ENCODE measurements at regions not wholly inside any gene's neighbourhood (a gene's known extent, or its start where the extent isn't known, plus 50 kb on each side); places are given as distances from the start of the nearest gene placed in this dataset.
A peak's percentile ranks its signal among the peaks of the same experiment; 100 is the strongest.

GRCh38 chr4:43782391-43782790 is 666.2 kb downstream of the KCTD8 start:
- no peak overlapping the region for H3K9ac ChIP-seq (ENCODE audit: low read length)
- H3K9me2 ChIP-seq (replicated peaks; ENCODE audit: insufficient read depth, low read length), result no peaks in the 10 kb centered on the region
- H3K4me3 ChIP-seq (ENCODE audit: insufficient read depth, low read length, poor library complexity, severe bottlenecking), result no peak overlapping the region
- no peak overlapping the region for H3K4me2 ChIP-seq (ENCODE audit: low read depth, low read length, poor library complexity, severe bottlenecking)
- H3K27me3 ChIP-seq (ENCODE audit: low read length), result no peaks in the 10 kb centered on the region
- H3K36me3 ChIP-seq (ENCODE audit: low read length), result no peaks in the 10 kb centered on the region
- no peaks in the 10 kb centered on the region for H3K79me2 ChIP-seq (ENCODE audit: insufficient read depth, low read length)
- H2AFZ ChIP-seq (ENCODE audit: low read depth, low read length, severe bottlenecking), result no peak overlapping the region
- no peaks in the 10 kb centered on the region for H3K9me3 ChIP-seq (ENCODE audit: insufficient read depth, low read length)
- H3K27ac ChIP-seq (ENCODE audit: low read depth, low read length), result no peak overlapping the region
- no peaks in the 10 kb centered on the region for H3F3A ChIP-seq (ENCODE audit: insufficient read depth)
- peak; percentile 11 for TF ChIP-seq CTCF (IDR thresholded peaks at IDR 0.05; ENCODE audit: insufficient read depth, low read length, poor library complexity, severe bottlenecking)
- TF ChIP-seq EZH2phosphoT487 (conservative IDR thresholded peaks at IDR 0.05; ENCODE audit: low read length), result no peak
- H4K20me1 ChIP-seq (ENCODE audit: low read depth, low read length), result no peaks in the 10 kb centered on the region

- Histone ChIP-seq H3K27me3 (ENCODE audit: low read length) (no peaks in the 10 kb centered on the region), H3K9me2 (replicated peaks; ENCODE audit: insufficient read depth, low read length) (no peaks in the 10 kb centered on the region), H2AFZ (ENCODE audit: low read depth, low read length, severe bottlenecking) (no peak overlapping the region)
Measured at GRCh38 chr4:43816116-43816515, 632.5 kb downstream of the KCTD8 start.

GRCh38 chr4:43822621-43823020 is 626.0 kb downstream of the KCTD8 start:
- no peaks in the 10 kb centered on the region for H3K27me3 ChIP-seq (ENCODE audit: low read length)
- no peaks in the 10 kb centered on the region for H4K20me1 ChIP-seq (ENCODE audit: low read depth, low read length)
- no peaks in the 10 kb centered on the region for H3K79me2 ChIP-seq (ENCODE audit: insufficient read depth, low read length)
- H3K9ac ChIP-seq (ENCODE audit: low read length), result no peak overlapping the region
- H3K9me2 ChIP-seq (replicated peaks; ENCODE audit: insufficient read depth, low read length), result no peaks in the 10 kb centered on the region
- no peak overlapping the region for H3K27ac ChIP-seq (ENCODE audit: low read depth, low read length)
- TF ChIP-seq EZH2phosphoT487 (conservative IDR thresholded peaks at IDR 0.05; ENCODE audit: low read length), result no peak
- TF ChIP-seq CTCF (IDR thresholded peaks at IDR 0.05; ENCODE audit: insufficient read depth, low read length, poor library complexity, severe bottlenecking), result no peak
- H3K9me3 ChIP-seq (ENCODE audit: insufficient read depth, low read length), result peaks cover 10% of the 10 kb centered on the region; the same call in 1 of the 2 replicates
- no peak overlapping the region for H3K4me2 ChIP-seq (ENCODE audit: low read depth, low read length, poor library complexity, severe bottlenecking)
- H3K36me3 ChIP-seq (ENCODE audit: low read length), result no peaks in the 10 kb centered on the region
- H2AFZ ChIP-seq (ENCODE audit: low read depth, low read length, severe bottlenecking), result no peak overlapping the region
- no peak overlapping the region for H3K4me3 ChIP-seq (ENCODE audit: insufficient read depth, low read length, poor library complexity, severe bottlenecking)
- H3F3A ChIP-seq (ENCODE audit: insufficient read depth), result no peaks in the 10 kb centered on the region

More at GRCh38 chr4:43816116-43816515, 632.5 kb downstream of the KCTD8 start:
- Histone ChIP-seq H3K79me2 (ENCODE audit: insufficient read depth, low read length) (no peaks in the 10 kb centered on the region), H3K27ac (ENCODE audit: low read depth, low read length) (no peak overlapping the region), H3K9me3 (ENCODE audit: insufficient read depth, low read length) (0 out of 2 replicates have a peak, but pooled peaks cover 3% of the 10 kb centered on the region), H3K36me3 (ENCODE audit: low read length) (no peaks in the 10 kb centered on the region), H3K9ac (ENCODE audit: low read length) (no peak overlapping the region), H3K4me3 (ENCODE audit: insufficient read depth, low read length, poor library complexity, severe bottlenecking) (no peak overlapping the region), H3F3A (ENCODE audit: insufficient read depth) (no peaks in the 10 kb centered on the region), H4K20me1 (ENCODE audit: low read depth, low read length) (no peaks in the 10 kb centered on the region), H3K4me2 (ENCODE audit: low read depth, low read length, poor library complexity, severe bottlenecking) (no peak overlapping the region)
- TF ChIP-seq EZH2phosphoT487 (conservative IDR thresholded peaks at IDR 0.05; ENCODE audit: low read length) (no peak), CTCF (IDR thresholded peaks at IDR 0.05; ENCODE audit: insufficient read depth, low read length, poor library complexity, severe bottlenecking) (no peak)

All from SU-DHL-6 (cell line).